ENCODE measurements at regions not wholly inside any gene's neighbourhood (a gene's known extent, or its start where the extent isn't known, plus 50 kb on each side); places are given as distances from the start of the nearest gene placed in this dataset.

GRCh38 chr13:50513300-50513877 lies 330.1 kb downstream of the DLEU7 start:
- no peak for TF ChIP-seq CTCF (IDR thresholded peaks at IDR 0.05)
- Histone ChIP-seq H3K36me3 (no peaks in the 10 kb centered on the region), H3K4me1 (peaks cover 0 to 45% (median 25%) of the 10 kb centered on the region in 9 donors), H3K9me3 (peaks cover 0 to 7% (median 0%) of the 10 kb centered on the region in 11 donors), H3K27me3 (no peaks in the 10 kb centered on the region), H3K27ac (peak overlapping the region; percentile 59 to 90 (median 82)), H3K4me3 (peak overlapping the region in 3 of 10 donors; percentile 40 to 42 (median 40))
- WGBS, 2 donors: 20 to 28% methylated on average over 2 of the region's 2 CpGs
- DNase-seq (no peak), ATAC-seq (peak in 5 of 8 donors; percentile 38 to 59 (median 54))
- intact Hi-C loops (cut with DNase I): loop anchor here in 2 of 10 donors (10.0 kb wide), 2 partner anchors 89 to 281 kb away; no protein-coding TSS in a partner anchor

GRCh38 chr13:50514249-50514648 lies 329.2 kb downstream of the DLEU7 start:
- ATAC-seq: no peak
- H3K27me3 ChIP-seq: no peaks in the 10 kb centered on the region
- 90 to 91% methylated on average over 2 of the region's 2 CpGs for WGBS, 2 donors
- H3K27ac ChIP-seq: peak overlapping the region in 1 of 10 donors; percentile 77
- H3K36me3 ChIP-seq: no peaks in the 10 kb centered on the region
- H3K4me3 ChIP-seq: no peak overlapping the region
- DNase-seq: no peak
- TF ChIP-seq CTCF (IDR thresholded peaks at IDR 0.05): no peak
- peaks cover 0 to 1% (median 0%) of the 10 kb centered on the region in 11 donors for H3K9me3 ChIP-seq
- H3K4me1 ChIP-seq: peaks cover 0 to 54% (median 27%) of the 10 kb centered on the region in 9 donors
- intact Hi-C loops (cut with DNase I): loop anchor here in 2 of 10 donors (2.0 to 10.0 kb wide), 3 partner anchors 61 to 281 kb away; no protein-coding TSS in a partner anchor

GRCh38 chr13:50518131-50518530 lies 325.4 kb downstream of the DLEU7 start:
- Histone ChIP-seq H3K27ac (peak overlapping the region in 1 of 10 donors; percentile 18), H3K9me3 (no peaks in the 10 kb centered on the region), H3K27me3 (no peaks in the 10 kb centered on the region), H3K4me1 (peaks cover 0 to 70% (median 26%) of the 10 kb centered on the region in 9 donors), H3K4me3 (no peak overlapping the region), H3K36me3 (no peaks in the 10 kb centered on the region)
- intact Hi-C loops (cut with DNase I): loop anchor here in 2 of 10 donors (5.0 to 10.0 kb wide), 3 partner anchors 93 to 396 kb away; no protein-coding TSS in a partner anchor
- DNase-seq: no peak
- WGBS, 2 donors: 89 to 91% methylated on average over 2 of the region's 2 CpGs
- no peak for TF ChIP-seq CTCF (IDR thresholded peaks at IDR 0.05)
- no peak for ATAC-seq

- ATAC-seq (peak in 1 of 8 donors; percentile 27), DNase-seq (no peak)
- Histone ChIP-seq H3K4me1 (peaks cover 0 to 70% (median 25%) of the 10 kb centered on the region in 9 donors), H3K4me3 (no peak overlapping the region), H3K27ac (peak overlapping the region in 1 of 10 donors; percentile 18), H3K27me3 (no peaks in the 10 kb centered on the region), H3K36me3 (no peaks in the 10 kb centered on the region), H3K9me3 (no peaks in the 10 kb centered on the region)
- TF ChIP-seq CTCF (IDR thresholded peaks at IDR 0.05): no peak
- 66 to 69% methylated on average over 8 of the region's 8 CpGs for whole genome bisulfite sequencing, 2 donors
- intact Hi-C loops (cut with DNase I): loop anchor here in 2 of 10 donors (5.0 to 10.0 kb wide), 3 partner anchors 94 to 396 kb away; no protein-coding TSS in a partner anchor
These were observed 324.7 kb downstream of the DLEU7 start for GRCh38 chr13:50518781-50519201.
